Activated T-cell treated with anti-CD3 and anti-CD28 coated beads, Interleukin-2, amount 50 U/mL, for 72 hours (primary cell): ENCODE measurements at regions not wholly inside any gene's neighbourhood (a gene's known extent, or its start where the extent isn't known, plus 50 kb on each side); places are given as distances from the start of the nearest gene placed in this dataset.

Source experiments
- ATAC-seq, 2 donors: fragments of 150-1000 bp; cut with Tn5 transposase; replicated peaks in 1 of 2; 2 replicates each; pipeline ENCODE4 v1.10.0; 2021; ENCODE audit warnings: moderate library complexity in 2 of 2, mild to moderate bottlenecking in 1 of 2
- DNase-seq, 2 donors: peaks; one replicate each; pipeline ENCODE4 v3.0.0; 2021 to 2022; ENCODE audit warnings: mixed read lengths in 1 of 2
- H3K27ac Mint-ChIP-seq: one replicate; pipeline ENCODE4 v1.8.0; 2022; ENCODE audit warnings: mild to moderate bottlenecking, moderate library complexity, mixed read lengths
- H3K27me3 Mint-ChIP-seq: one replicate; pipeline ENCODE4 v1.8.0; 2022; ENCODE audit warnings: low read depth, mixed read lengths
- H3K36me3 Mint-ChIP-seq, 2 donors: one replicate each; pipeline ENCODE4 v1.8.0; 2022; ENCODE audit warnings: mixed read lengths in 2 of 2, mild to moderate bottlenecking in 1 of 2; ENCODE audit not compliant: insufficient read depth in 2 of 2
- H3K4me1 Mint-ChIP-seq: one replicate; pipeline ENCODE4 v1.8.0; 2022; ENCODE audit warnings: low read depth, mixed read lengths
- H3K4me3 Mint-ChIP-seq, 2 donors: one replicate each; pipeline ENCODE4 v1.8.0; 2022; ENCODE audit warnings: mild to moderate bottlenecking in 2 of 2, mixed read lengths in 2 of 2, moderate library complexity in 2 of 2
- H3K9me3 Mint-ChIP-seq, 2 donors: one replicate each; pipeline ENCODE4 v1.8.0; 2022; ENCODE audit warnings: mixed read lengths in 2 of 2

DNA sequence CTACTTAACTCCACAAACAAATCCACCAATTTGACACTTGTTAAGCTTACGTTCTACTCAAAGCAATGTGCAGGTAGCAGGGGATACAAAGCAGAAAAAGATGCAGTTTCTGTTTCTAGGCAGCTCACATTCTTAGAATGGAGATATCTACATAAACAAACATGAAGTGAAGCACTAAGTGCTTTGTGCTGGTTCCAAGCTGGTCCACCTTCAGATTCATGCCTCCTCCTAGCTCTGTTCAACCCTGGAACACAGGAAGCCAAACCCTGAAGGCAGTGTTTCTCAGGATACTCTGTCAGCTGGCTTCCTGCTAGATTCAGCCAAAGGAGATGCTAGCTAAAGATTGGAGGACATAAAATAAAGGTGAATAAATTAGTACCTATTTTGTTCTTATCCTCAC, 55.3 kb upstream of the NOL4 start:
- Mint-ChIP-seq H3K36me3 (no peaks in the 10 kb centered on the region), H3K9me3 (peaks cover 2 to 4% of the 10 kb centered on the region in 2 donors), H3K27ac (no peak overlapping the region), H3K4me1 (no peaks in the 10 kb centered on the region), H3K27me3 (no peaks in the 10 kb centered on the region), H3K4me3 (no peak overlapping the region)
- DNase-seq (no peak), ATAC-seq (no peak)

DNA sequence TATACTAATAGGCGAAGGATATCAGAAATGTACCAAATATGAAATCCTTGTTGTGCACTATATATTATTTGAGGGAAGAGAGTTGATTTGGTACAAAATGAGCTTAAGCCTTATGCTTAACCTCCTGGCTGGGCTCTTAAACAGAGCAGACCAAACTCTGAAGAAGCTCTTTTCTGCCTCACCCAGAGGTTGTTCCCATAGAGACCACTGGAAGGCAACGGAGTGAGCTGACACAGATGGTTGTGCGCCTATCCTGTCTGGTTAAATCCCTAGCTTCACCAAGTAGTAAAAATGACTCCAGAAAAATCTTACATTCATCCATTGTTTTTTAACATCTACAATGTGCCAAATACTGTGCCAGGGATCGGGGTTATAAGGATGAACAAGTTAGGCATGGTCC, 55.9 kb upstream of the NOL4 start:
- Mint-ChIP-seq H3K27ac (no peak overlapping the region), H3K4me1 (no peaks in the 10 kb centered on the region), H3K9me3 (peaks cover 2 to 4% of the 10 kb centered on the region in 2 donors), H3K4me3 (no peak overlapping the region), H3K27me3 (no peaks in the 10 kb centered on the region), H3K36me3 (no peaks in the 10 kb centered on the region)
- DNase-seq, result no peak
- ATAC-seq, result no peak

DNA sequence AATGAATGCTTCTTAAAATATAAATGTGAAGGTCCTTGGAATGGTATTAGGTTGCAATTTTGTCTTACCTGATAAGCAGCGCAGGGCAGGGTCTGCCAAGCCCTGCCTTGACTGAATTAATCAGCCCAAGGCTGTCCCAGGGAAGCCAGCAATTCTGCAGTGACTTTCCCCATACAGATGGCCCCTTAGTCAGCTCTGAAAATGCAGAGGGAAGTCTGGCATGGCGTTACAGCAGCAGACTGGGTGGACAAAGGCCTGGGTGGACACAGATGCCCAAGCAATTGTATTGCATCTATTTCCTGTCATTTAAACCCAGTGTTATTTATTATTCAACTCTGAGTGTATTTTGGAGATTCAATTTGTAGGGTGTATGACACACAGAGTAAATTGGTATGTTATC, 56.6 kb upstream of the NOL4 start:
- ATAC-seq, result no peak
- Mint-ChIP-seq H3K27ac (no peak overlapping the region), H3K9me3 (peaks cover 3 to 4% of the 10 kb centered on the region in 2 donors), H3K4me1 (no peaks in the 10 kb centered on the region), H3K36me3 (no peaks in the 10 kb centered on the region), H3K4me3 (no peak overlapping the region), H3K27me3 (no peaks in the 10 kb centered on the region)
- no peak for DNase-seq

DNA sequence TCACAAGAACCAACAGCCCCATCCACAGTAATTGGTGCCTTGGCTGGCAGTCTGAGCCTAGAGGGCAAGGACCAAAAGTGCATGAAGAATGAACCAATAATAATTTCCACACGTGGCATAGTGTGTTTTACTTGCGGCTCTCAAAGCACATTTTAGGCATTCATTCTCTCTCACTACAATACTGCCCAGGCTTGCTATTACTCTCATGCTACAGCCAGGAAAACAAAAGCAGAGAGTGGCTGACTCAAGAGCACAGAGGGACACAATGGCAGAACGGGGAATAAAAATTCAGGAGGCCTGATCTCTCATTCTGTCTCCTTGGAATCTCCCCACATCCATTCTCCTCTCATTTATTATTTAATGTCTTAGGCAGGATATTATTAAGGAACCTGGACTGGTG, 57.0 kb upstream of the NOL4 start:
- DNase-seq (no peak), ATAC-seq (no peak)
- peaks cover 4 to 6% of the 10 kb centered on the region in 2 donors for H3K9me3 Mint-ChIP-seq
- no peaks in the 10 kb centered on the region for H3K27me3 Mint-ChIP-seq
- no peaks in the 10 kb centered on the region for H3K4me1 Mint-ChIP-seq
- H3K27ac Mint-ChIP-seq, result no peak overlapping the region
- H3K4me3 Mint-ChIP-seq, result no peak overlapping the region
- no peaks in the 10 kb centered on the region for H3K36me3 Mint-ChIP-seq

DNA sequence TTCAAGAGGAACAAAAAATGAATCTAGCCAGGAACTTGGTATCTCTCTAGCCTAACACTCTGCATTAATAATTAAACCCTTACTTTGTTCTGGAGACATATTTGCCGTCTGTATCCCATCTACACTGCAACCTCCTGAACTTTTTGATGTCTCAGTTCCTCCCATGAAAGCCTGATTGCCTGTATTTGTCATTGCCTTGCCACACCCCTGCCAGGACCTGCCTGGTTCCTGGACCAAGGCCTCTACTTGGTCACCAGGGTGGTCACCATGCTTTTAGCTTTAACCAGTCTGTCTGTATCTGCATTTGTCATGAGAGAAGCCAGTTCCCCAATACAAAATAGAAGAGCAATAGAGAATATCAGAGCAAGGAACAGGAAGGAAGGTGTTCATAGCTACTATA, 58.8 kb upstream of the NOL4 start:
- Mint-ChIP-seq H3K27me3 (no peaks in the 10 kb centered on the region), H3K36me3 (peaks cover 2 to 3% of the 10 kb centered on the region in 2 donors), H3K9me3 (peaks cover 9 to 11% of the 10 kb centered on the region in 2 donors), H3K4me3 (no peak overlapping the region), H3K4me1 (no peaks in the 10 kb centered on the region), H3K27ac (no peak overlapping the region)
- no peak for ATAC-seq
- no peak for DNase-seq

DNA sequence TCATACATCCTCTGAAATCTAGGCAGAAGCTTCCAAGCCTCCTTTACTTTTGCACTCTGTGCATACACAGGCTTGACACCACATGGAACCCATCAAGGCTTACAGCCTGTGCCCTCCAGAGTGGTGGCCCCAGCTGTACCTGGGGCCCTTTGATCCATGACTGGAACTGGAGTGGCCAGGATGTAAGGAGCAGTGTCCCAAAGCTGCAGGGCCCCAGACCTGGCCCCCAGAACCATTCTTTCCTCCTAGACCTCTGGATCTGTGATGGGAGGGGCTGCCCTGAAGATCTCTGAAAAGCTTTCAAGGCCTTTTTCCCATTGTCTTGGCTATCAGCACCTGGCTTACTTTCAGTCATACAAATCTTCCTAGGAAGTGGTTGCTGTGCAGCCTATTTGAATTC, 63.1 kb upstream of the NOL4 start:
- no peak overlapping the region for H3K4me3 Mint-ChIP-seq
- no peaks in the 10 kb centered on the region for H3K4me1 Mint-ChIP-seq
- H3K9me3 Mint-ChIP-seq, result peaks cover 14 to 18% of the 10 kb centered on the region in 2 donors
- H3K27ac Mint-ChIP-seq, result no peak overlapping the region
- DNase-seq (no peak), ATAC-seq (no peak)
- H3K27me3 Mint-ChIP-seq, result no peaks in the 10 kb centered on the region
- H3K36me3 Mint-ChIP-seq, result peaks cover 3 to 4% of the 10 kb centered on the region in 2 donors

DNA sequence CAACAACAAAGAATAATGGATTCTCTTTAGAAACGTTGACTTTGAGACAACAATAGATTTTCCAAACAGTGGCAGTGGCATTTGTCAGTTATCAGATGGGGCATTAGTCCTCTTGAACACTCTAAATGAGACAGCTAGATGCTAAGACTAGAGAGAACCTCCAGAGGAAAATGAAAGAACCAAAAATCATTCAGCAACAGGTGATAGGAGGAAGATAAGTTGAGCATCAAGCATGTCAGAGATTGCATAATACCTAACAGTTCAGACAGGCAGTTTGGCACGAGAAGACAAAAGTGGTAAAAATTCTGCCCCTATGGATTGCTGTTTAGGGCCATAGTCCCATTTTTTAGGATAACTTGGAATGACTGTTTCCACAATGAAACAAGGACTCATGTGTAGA, 67.9 kb upstream of the NOL4 start:
- peaks cover 19 to 21% of the 10 kb centered on the region in 2 donors for H3K9me3 Mint-ChIP-seq
- no peak for ATAC-seq
- H3K27me3 Mint-ChIP-seq, result no peaks in the 10 kb centered on the region
- H3K27ac Mint-ChIP-seq, result no peak overlapping the region
- DNase-seq, result no peak
- no peaks in the 10 kb centered on the region for H3K4me1 Mint-ChIP-seq
- peaks cover 3 to 4% of the 10 kb centered on the region in 2 donors for H3K36me3 Mint-ChIP-seq
- H3K4me3 Mint-ChIP-seq, result no peak overlapping the region

DNA sequence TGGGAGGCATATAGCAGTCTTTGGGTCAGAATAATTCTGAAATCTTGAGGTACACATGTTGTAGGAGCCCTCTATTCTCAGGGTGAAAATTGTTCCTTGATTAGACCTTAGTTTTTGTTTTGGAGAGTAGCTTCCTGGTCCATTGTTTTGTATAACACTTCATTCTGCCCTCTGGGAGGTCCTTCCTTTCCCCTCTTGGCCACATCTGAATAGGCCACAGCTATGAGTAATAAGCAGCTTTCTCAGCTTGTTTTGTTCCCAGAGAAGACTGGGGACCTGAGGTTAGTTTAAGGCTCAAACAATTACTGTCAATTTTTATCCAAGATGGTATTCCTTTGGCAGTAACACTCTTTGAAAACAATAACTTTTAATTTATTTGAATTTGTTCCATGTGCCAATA, 72.6 kb upstream of the NOL4 start:
- DNase-seq (no peak), ATAC-seq (no peak)
- H3K27ac Mint-ChIP-seq, result no peak overlapping the region
- H3K4me3 Mint-ChIP-seq, result no peak overlapping the region
- no peaks in the 10 kb centered on the region for H3K4me1 Mint-ChIP-seq
- no peaks in the 10 kb centered on the region for H3K36me3 Mint-ChIP-seq
- H3K9me3 Mint-ChIP-seq, result peaks cover 9 to 13% of the 10 kb centered on the region in 2 donors
- H3K27me3 Mint-ChIP-seq, result no peaks in the 10 kb centered on the region

DNA sequence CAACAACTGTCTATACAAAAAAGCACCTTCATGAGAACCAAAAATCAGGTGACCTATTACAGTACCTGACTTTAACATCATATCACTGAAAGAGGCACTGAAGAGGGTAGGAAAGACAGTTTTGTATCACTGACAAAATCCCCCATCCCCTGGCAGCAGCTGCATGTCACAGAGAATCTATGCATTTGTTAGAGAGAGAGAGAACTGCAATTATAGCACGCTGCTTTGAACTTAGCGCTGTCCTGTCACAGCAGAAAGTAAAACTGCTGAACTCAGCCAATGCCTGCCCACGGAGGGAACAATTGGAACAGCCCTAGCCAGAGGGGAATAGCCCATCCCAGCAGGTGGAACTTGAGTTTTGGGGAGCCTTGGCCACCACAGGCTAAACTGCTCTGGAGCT, 75.1 kb upstream of the NOL4 start:
- ATAC-seq (no peak), DNase-seq (no peak)
- H3K4me1 Mint-ChIP-seq, result no peaks in the 10 kb centered on the region
- H3K9me3 Mint-ChIP-seq, result peaks cover 9 to 11% of the 10 kb centered on the region in 2 donors
- no peak overlapping the region for H3K4me3 Mint-ChIP-seq
- H3K27ac Mint-ChIP-seq, result no peak overlapping the region
- no peaks in the 10 kb centered on the region for H3K27me3 Mint-ChIP-seq
- H3K36me3 Mint-ChIP-seq, result no peaks in the 10 kb centered on the region

DNA sequence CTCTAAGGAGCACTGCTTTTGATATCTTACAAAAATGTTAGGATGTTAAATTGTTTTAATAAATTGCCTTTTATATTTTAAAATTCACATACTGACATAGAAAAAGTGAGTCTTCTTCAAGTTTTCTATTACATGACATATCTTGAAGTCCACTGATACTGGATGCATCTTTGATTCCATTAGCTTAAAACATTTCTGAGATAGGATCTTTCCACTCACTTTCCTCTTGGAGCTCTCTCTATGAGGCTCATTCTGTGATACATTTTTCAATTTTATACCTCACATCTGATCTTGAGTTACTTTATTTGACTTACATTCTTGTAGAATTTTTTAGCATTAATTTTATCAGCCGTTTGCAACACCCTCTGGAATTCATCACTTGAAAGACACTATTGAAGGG, 86.8 kb upstream of the NOL4 start:
- no peaks in the 10 kb centered on the region for H3K36me3 Mint-ChIP-seq
- H3K27ac Mint-ChIP-seq, result no peak overlapping the region
- no peaks in the 10 kb centered on the region for H3K4me1 Mint-ChIP-seq

DNA sequence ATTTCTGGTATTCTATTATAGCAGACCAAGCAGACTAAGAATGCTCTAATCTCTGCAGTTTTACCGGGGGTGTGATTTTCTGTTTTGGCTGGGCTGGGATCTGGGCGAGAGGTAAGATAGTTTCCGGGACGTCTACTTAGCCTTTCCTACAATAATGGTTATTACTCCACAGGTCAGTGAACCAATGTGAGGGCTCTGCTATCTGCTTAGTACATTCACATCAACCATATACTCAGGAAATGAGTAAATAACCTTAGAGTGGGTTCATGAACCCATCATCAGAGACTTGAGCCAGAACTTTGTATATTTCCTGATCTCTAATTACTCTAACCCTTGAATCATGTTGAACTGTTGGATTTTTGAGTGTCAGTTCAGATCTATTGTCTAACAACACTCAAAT, 90.1 kb upstream of the NOL4 start:
- ATAC-seq (no peak), DNase-seq (no peak)
- peaks cover 3% of the 10 kb centered on the region in 2 donors for H3K9me3 Mint-ChIP-seq
- no peaks in the 10 kb centered on the region for H3K36me3 Mint-ChIP-seq
- H3K4me1 Mint-ChIP-seq, result no peaks in the 10 kb centered on the region
- H3K27ac Mint-ChIP-seq, result no peak overlapping the region
- no peak overlapping the region for H3K4me3 Mint-ChIP-seq
- H3K27me3 Mint-ChIP-seq, result no peaks in the 10 kb centered on the region

More for the DNA sequence above, 86.8 kb upstream of the NOL4 start:
- Mint-ChIP-seq H3K9me3 (peaks cover 6 to 8% of the 10 kb centered on the region in 2 donors), H3K27me3 (no peaks in the 10 kb centered on the region), H3K4me3 (no peak overlapping the region)
- ATAC-seq (no peak), DNase-seq (no peak)

DNA sequence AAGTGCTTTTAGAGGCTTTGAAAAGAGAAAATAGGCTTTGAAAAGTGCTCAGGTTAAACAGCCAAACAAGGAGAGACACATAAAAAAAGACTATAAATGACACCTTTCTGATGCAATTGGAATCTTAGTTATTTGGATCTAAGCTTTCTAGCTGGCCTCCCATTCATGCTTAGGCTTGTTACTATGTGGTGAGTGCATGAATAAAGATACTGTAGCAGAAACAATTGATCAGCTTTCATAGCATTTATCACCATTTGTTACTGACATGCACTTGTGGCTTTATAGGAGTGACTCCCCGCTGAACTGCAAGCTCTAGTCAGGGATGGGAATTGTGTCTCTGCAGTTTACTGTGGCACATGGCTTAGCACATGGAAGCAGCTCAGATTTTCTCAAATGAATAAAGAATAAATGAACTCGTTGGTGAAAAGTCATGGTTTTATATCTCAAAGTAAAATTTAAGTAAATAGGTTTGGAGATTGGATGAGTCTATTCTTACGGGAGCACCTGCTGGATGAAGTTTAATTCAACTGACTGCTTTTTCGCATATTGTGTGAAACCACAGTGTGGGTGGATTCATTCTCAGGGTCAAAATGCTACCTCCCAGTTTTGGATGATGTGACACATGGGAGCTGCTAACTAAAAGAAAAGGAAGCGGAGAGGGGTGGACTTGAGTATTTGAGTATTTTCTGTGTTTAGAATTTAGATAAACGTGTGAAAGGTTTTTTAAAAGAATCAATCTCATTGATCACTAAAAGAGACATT, 91.1 kb upstream of the NOL4 start:
- no peaks in the 10 kb centered on the region for H3K4me1 Mint-ChIP-seq
- no peaks in the 10 kb centered on the region for H3K27me3 Mint-ChIP-seq
- no peak for ATAC-seq
- H3K27ac Mint-ChIP-seq, result no peak overlapping the region
- H3K36me3 Mint-ChIP-seq, result no peaks in the 10 kb centered on the region
- peaks cover 3% of the 10 kb centered on the region in 2 donors for H3K9me3 Mint-ChIP-seq
- no peak for DNase-seq
- no peak overlapping the region for H3K4me3 Mint-ChIP-seq

DNA sequence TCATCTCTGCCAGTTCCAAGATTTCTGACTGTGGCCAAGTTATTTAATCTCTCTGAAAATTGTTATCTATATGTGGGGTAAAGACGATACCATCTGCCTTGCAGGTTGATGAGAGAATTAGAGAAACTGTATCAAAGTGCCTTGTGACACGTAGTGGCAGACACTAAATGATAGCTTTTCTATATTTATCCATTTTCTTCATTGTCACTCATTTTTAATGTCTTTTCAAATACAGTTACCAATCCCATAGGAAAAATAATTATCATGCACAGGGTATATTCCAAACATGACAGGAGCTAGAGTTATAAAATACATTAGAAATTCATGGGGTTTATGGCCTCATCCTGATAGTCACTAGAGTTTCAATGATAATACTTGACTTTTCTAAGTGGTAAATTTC, 95.6 kb upstream of the NOL4 start:
- Mint-ChIP-seq H3K4me3 (no peak overlapping the region), H3K9me3 (no peaks in the 10 kb centered on the region), H3K4me1 (no peaks in the 10 kb centered on the region), H3K36me3 (no peaks in the 10 kb centered on the region), H3K27ac (no peak overlapping the region), H3K27me3 (no peaks in the 10 kb centered on the region)
- DNase-seq, result no peak
- no peak for ATAC-seq

DNA sequence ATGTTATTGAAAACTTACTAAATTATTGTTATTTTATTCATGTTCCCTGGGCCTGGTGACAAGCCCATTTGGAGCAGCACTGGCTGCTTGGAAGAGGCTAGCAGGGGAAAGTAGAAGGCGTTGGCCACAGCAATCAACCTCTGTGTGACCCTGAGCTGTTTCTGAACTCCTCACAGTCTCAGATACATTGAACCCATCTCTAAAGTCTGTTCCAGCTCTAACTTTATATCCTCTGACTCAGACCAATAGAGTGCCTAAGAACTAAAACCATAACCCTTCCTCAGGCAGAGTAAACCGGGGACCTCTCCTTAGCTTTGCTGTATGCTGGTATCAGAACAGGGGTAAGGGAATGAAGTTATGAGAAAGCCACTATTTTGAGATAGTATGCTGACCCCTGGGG, 96.4 kb upstream of the NOL4 start:
- H3K36me3 Mint-ChIP-seq, result no peaks in the 10 kb centered on the region
- no peaks in the 10 kb centered on the region for H3K4me1 Mint-ChIP-seq
- no peaks in the 10 kb centered on the region for H3K27me3 Mint-ChIP-seq
- H3K4me3 Mint-ChIP-seq, result no peak overlapping the region
- ATAC-seq (no peak), DNase-seq (no peak)
- no peak overlapping the region for H3K27ac Mint-ChIP-seq
- H3K9me3 Mint-ChIP-seq, result peaks cover 0 to 4% of the 10 kb centered on the region in 2 donors
